Gastroesophageal sphincter (tissue), 4 donors: ENCODE measurements at regions not wholly inside any gene's neighbourhood (a gene's known extent, or its start where the extent isn't known, plus 50 kb on each side); places are given as distances from the start of the nearest gene placed in this dataset.

ENCODE experiments used
- ATAC-seq: fragments of 150-250 bp; one replicate; pipeline ENCODE4 v1.9.1; 2016; ENCODE audit warnings: mild to moderate bottlenecking, moderate library complexity
- H3K27ac ChIP-seq, 4 donors: fragments of 200-600 bp; sonication (generic) in 3 of 4; 1 replicate in 3 of 4; 2 replicates in 1 of 4; pipeline ENCODE4 v1.5.1; 2016 to 2019
- H3K27me3 ChIP-seq: fragments of 200-600 bp; sonication (generic); one replicate; pipeline ENCODE4 v1.5.1; 2019
- H3K36me3 ChIP-seq, 2 donors: fragments of 200-600 bp; sonication (generic); one replicate each; pipeline ENCODE4 v1.5.1; 2019; ENCODE audit warnings: control low read depth in 1 of 2
- H3K4me1 ChIP-seq, 3 donors: fragments of 200-600 bp; sonication (generic); 1 replicate in 2 of 3; 2 replicates in 1 of 3; pipeline ENCODE4 v1.5.1; 2016 to 2019; ENCODE audit warnings: control low read depth in 2 of 3
- H3K4me3 ChIP-seq, 2 donors: fragments of 200-600 bp; sonication (generic); one replicate each; pipeline ENCODE4 v1.5.1; 2019; ENCODE audit warnings: mild to moderate bottlenecking in 1 of 2, moderate library complexity in 1 of 2
- H3K9me3 ChIP-seq, 3 donors: fragments of 200-600 bp; sonication (generic); one replicate each; pipeline ENCODE4 v1.5.1; 2017 to 2019; ENCODE audit warnings: control low read depth in 2 of 3
- CTCF ChIP-seq, 4 experiments: fragments of 200-600 bp in 2 of 4; fragments of 450-650 bp in 2 of 4; sonication (generic) in 1 of 4; IDR thresholded peaks; one replicate each; pipeline ENCODE4 v1.5.1; 2017 to 2019; ENCODE audit warnings: antibody characterized with exemption in 4 of 4, mild to moderate bottlenecking in 2 of 4, moderate library complexity in 2 of 4
- EP300 ChIP-seq: sonication (generic); formaldehyde crosslinking; IDR thresholded peaks from one replicate; pipeline ENCODE4 v1.6.1; 2017; ENCODE audit warnings: antibody characterized with exemption, mild to moderate bottlenecking
- POLR2A ChIP-seq, 2 donors: fragments of 450-650 bp; IDR thresholded peaks; one replicate each; pipeline ENCODE4 v1.6.1; 2017; ENCODE audit warnings: antibody characterized with exemption in 2 of 2, mild to moderate bottlenecking in 2 of 2, moderate library complexity in 1 of 2
- POLR2AphosphoS5 ChIP-seq: sonication (generic); formaldehyde crosslinking; IDR thresholded peaks from one replicate; pipeline ENCODE4 v1.6.1; 2017; ENCODE audit warnings: antibody characterized with exemption
- WGBS, 2 donors: methylation state at CpG; one replicate each; pipeline ENCODE4 v1.1.5; 2018; ENCODE audit warnings: low coverage in 1 of 2; 5-methylcytosine and 5-hydroxymethylcytosine counted together

- H3K9me3 ChIP-seq: no peaks in the 10 kb centered on the region
- TF ChIP-seq CTCF (IDR thresholded peaks at IDR 0.05) (no peak), POLR2A (IDR thresholded peaks at IDR 0.05) (no peak), POLR2AphosphoS5 (no peak), EP300 (no peak)
- no peak overlapping the region for H3K27ac ChIP-seq
- no peaks in the 10 kb centered on the region for H3K36me3 ChIP-seq
- no peak overlapping the region for H3K4me3 ChIP-seq
- no peaks in the 10 kb centered on the region for H3K4me1 ChIP-seq
- 87 to 93% methylated on average over 3 of the region's 3 CpGs for WGBS, 2 donors
- ATAC-seq: no peak
- no peaks in the 10 kb centered on the region for H3K27me3 ChIP-seq
Observed at GRCh38 chr12:59911516-59911915, 315.7 kb downstream of the SLC16A7 start.

- TF ChIP-seq POLR2A (IDR thresholded peaks at IDR 0.05) (no peak), EP300 (no peak), CTCF (IDR thresholded peaks at IDR 0.05) (no peak), POLR2AphosphoS5 (no peak)
- H3K9me3 ChIP-seq: no peaks in the 10 kb centered on the region
- H3K4me3 ChIP-seq: no peak overlapping the region
- H3K36me3 ChIP-seq: no peaks in the 10 kb centered on the region
- no peak for ATAC-seq
- no peak overlapping the region for H3K27ac ChIP-seq
- H3K27me3 ChIP-seq: no peaks in the 10 kb centered on the region
- H3K4me1 ChIP-seq: no peaks in the 10 kb centered on the region
Observed at GRCh38 chr12:59916988-59917387, 321.2 kb downstream of the SLC16A7 start.

GRCh38 chr12:59927032-59927431, 331.2 kb downstream of the SLC16A7 start:
- no peaks in the 10 kb centered on the region for H3K27me3 ChIP-seq
- no peaks in the 10 kb centered on the region for H3K9me3 ChIP-seq
- WGBS, 2 donors: 56 to 73% methylated on average over 1 of the region's 1 CpG
- no peak overlapping the region for H3K4me3 ChIP-seq
- H3K27ac ChIP-seq: no peak overlapping the region
- H3K4me1 ChIP-seq: no peaks in the 10 kb centered on the region
- H3K36me3 ChIP-seq: no peaks in the 10 kb centered on the region
- ATAC-seq: no peak
- TF ChIP-seq POLR2A (IDR thresholded peaks at IDR 0.05): no peak
- no peak for TF ChIP-seq POLR2AphosphoS5
- no peak for TF ChIP-seq EP300
- no peak for TF ChIP-seq CTCF (IDR thresholded peaks at IDR 0.05)

GRCh38 chr12:59928416-59928815, 332.6 kb downstream of the SLC16A7 start:
- no peaks in the 10 kb centered on the region for H3K4me1 ChIP-seq
- ATAC-seq: no peak
- H3K36me3 ChIP-seq: no peaks in the 10 kb centered on the region
- no CpG with 5 or more reads among the region's 1 CpG for WGBS, 2 donors
- H3K9me3 ChIP-seq: no peaks in the 10 kb centered on the region
- H3K4me3 ChIP-seq: no peak overlapping the region
- TF ChIP-seq CTCF (IDR thresholded peaks at IDR 0.05) (no peak), POLR2AphosphoS5 (no peak), POLR2A (IDR thresholded peaks at IDR 0.05) (no peak), EP300 (no peak)
- H3K27me3 ChIP-seq: no peaks in the 10 kb centered on the region
- H3K27ac ChIP-seq: no peak overlapping the region

- Histone ChIP-seq H3K27me3 (no peaks in the 10 kb centered on the region), H3K4me3 (no peak overlapping the region), H3K36me3 (no peaks in the 10 kb centered on the region), H3K4me1 (no peaks in the 10 kb centered on the region), H3K27ac (no peak overlapping the region), H3K9me3 (no peaks in the 10 kb centered on the region)
- no peak for ATAC-seq
- WGBS, 2 donors: 83 to 100% methylated on average over 2 of the region's 2 CpGs
- no peak for TF ChIP-seq POLR2AphosphoS5
- no peak for TF ChIP-seq EP300
- TF ChIP-seq POLR2A (IDR thresholded peaks at IDR 0.05): no peak
- no peak for TF ChIP-seq CTCF (IDR thresholded peaks at IDR 0.05)
Observed at GRCh38 chr12:59929110-59929509, 333.3 kb downstream of the SLC16A7 start.
